Sigmoid colon (tissue), 6 donors: ENCODE measurements at regions not wholly inside any gene's neighbourhood (a gene's known extent, or its start where the extent isn't known, plus 50 kb on each side); places are given as distances from the start of the nearest gene placed in this dataset.

Source experiments
- DNase-seq: peaks from one replicate; pipeline ENCODE4 v3.0.0-alpha.2; 2019
- H3K27ac ChIP-seq, 4 donors: fragments of 200-600 bp; sonication (generic); one replicate each; pipeline ENCODE4 v1.5.1; 2016 to 2019; ENCODE audit warnings: mild to moderate bottlenecking in 1 of 4
- H3K27me3 ChIP-seq, 3 donors: fragments of 200-600 bp; sonication (generic); one replicate each; pipeline ENCODE4 v1.5.1; 2019; ENCODE audit warnings: mild to moderate bottlenecking in 1 of 3
- H3K36me3 ChIP-seq, 4 donors: fragments of 200-600 bp; sonication (generic); one replicate each; pipeline ENCODE4 v1.5.1; 2016 to 2019
- H3K4me1 ChIP-seq, 4 donors: fragments of 200-600 bp; sonication (generic); one replicate each; pipeline ENCODE4 v1.5.1; 2017 to 2019
- H3K4me3 ChIP-seq, 4 donors: fragments of 200-600 bp; sonication (generic); one replicate each; pipeline ENCODE4 v1.5.1; 2017 to 2019; ENCODE audit warnings: mild to moderate bottlenecking in 2 of 4, moderate library complexity in 1 of 4
- H3K9me3 ChIP-seq, 4 donors: fragments of 200-600 bp in 3 of 4; sonication (generic) in 3 of 4; one replicate each; pipeline versions ENCODE4 v1.5.1 to v1.6.1; 2013 to 2019
- EP300 ChIP-seq, 4 donors: sonication (generic); formaldehyde crosslinking; IDR thresholded peaks; one replicate each; pipeline ENCODE4 v1.6.1; 2017; ENCODE audit warnings: antibody characterized with exemption in 4 of 4
- POLR2A ChIP-seq, 2 donors: fragments of 450-650 bp; IDR thresholded peaks; one replicate each; pipeline ENCODE4 v1.6.1; 2016; ENCODE audit warnings: antibody characterized with exemption in 2 of 2, mild to moderate bottlenecking in 2 of 2, moderate library complexity in 2 of 2
- POLR2AphosphoS5 ChIP-seq, 4 donors: sonication (generic); formaldehyde crosslinking; IDR thresholded peaks; one replicate each; pipeline ENCODE4 v1.6.1; 2017; ENCODE audit warnings: antibody characterized with exemption in 4 of 4
- WGBS, 2 donors: extraction: QIAGEN DNeasy Blood & Tissue Kit; methylation state at CpG; one replicate each; pipeline ENCODE4 v1.1.7; 2013; 5-methylcytosine and 5-hydroxymethylcytosine counted together
- intact Hi-C: fragments of 100-400 bp; cut with DNase I; formaldehyde crosslinking; loops from one replicate; pipeline ENCODE4 v1.15.1; 2023
- TF ChIP-seq, protein P1 (sequence below), 4 experiments: fragments of 450-650 bp in 3 of 4; fragments of 200-600 bp in 1 of 4; IDR thresholded peaks; one replicate each; pipeline ENCODE4 v1.5.1; 2016 to 2019; ENCODE audit warnings: antibody characterized with exemption in 4 of 4, mild to moderate bottlenecking in 3 of 4, moderate library complexity in 2 of 4
- donor health status: healthy with polysubstance abuse.
- donor health status: healthy.

- Histone ChIP-seq H3K4me3 (no peak overlapping the region), H3K4me1 (no peaks in the 10 kb centered on the region), H3K27ac (no peak overlapping the region), H3K27me3 (no peaks in the 10 kb centered on the region), H3K9me3 (no peaks in the 10 kb centered on the region), H3K36me3 (no peaks in the 10 kb centered on the region)
- no peak for DNase-seq
- TF ChIP-seq POLR2AphosphoS5 (IDR thresholded peaks at IDR 0.05) (no peak), POLR2A (IDR thresholded peaks at IDR 0.05) (no peak), EP300 (IDR thresholded peaks at IDR 0.05) (no peak)
- TF ChIP-seq, protein P1, sequence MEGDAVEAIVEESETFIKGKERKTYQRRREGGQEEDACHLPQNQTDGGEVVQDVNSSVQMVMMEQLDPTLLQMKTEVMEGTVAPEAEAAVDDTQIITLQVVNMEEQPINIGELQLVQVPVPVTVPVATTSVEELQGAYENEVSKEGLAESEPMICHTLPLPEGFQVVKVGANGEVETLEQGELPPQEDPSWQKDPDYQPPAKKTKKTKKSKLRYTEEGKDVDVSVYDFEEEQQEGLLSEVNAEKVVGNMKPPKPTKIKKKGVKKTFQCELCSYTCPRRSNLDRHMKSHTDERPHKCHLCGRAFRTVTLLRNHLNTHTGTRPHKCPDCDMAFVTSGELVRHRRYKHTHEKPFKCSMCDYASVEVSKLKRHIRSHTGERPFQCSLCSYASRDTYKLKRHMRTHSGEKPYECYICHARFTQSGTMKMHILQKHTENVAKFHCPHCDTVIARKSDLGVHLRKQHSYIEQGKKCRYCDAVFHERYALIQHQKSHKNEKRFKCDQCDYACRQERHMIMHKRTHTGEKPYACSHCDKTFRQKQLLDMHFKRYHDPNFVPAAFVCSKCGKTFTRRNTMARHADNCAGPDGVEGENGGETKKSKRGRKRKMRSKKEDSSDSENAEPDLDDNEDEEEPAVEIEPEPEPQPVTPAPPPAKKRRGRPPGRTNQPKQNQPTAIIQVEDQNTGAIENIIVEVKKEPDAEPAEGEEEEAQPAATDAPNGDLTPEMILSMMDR (IDR thresholded peaks at IDR 0.05): no peak
- intact Hi-C loops: no loop called here
- WGBS, 2 donors: 21 to 39% methylated on average over 1 of the region's 1 CpG
Measured at GRCh38 chr4:121219227-121219626, 55.1 kb upstream of the TNIP3 start.

DNA sequence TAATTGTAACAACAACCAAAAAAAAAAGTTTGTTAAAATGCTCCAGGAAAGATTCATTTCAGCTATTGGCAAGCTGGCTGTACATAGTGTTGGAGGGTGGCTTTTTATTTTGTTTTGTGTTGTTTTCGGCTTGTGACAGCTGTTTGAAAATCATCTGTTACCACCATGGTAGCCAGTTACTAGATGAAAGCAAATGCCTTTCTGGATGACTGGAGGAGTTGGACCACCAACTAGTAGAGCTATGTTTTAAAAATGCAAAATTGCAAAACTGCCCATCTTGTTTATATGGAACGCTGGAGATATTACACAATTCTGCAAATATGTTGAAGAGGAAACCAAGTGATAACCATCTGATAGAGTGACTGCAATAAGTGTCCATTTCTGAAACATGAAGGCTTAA lies 53.2 kb upstream of the TNIP3 start:
- H3K27ac ChIP-seq: no peak overlapping the region
- intact Hi-C loops: no loop called here
- DNase-seq: no peak
- no peak overlapping the region for H3K4me3 ChIP-seq
- no peaks in the 10 kb centered on the region for H3K4me1 ChIP-seq
- TF ChIP-seq POLR2A (IDR thresholded peaks at IDR 0.05) (no peak), EP300 (IDR thresholded peaks at IDR 0.05) (no peak), POLR2AphosphoS5 (IDR thresholded peaks at IDR 0.05) (no peak)
- TF ChIP-seq, protein P1 (IDR thresholded peaks at IDR 0.05): no peak
- no peaks in the 10 kb centered on the region for H3K27me3 ChIP-seq
- H3K36me3 ChIP-seq: no peaks in the 10 kb centered on the region
- H3K9me3 ChIP-seq: no peaks in the 10 kb centered on the region
- whole genome bisulfite sequencing, 2 donors: 77 to 85% methylated on average over 2 of the region's 2 CpGs

GRCh38 chr4:121216461-121216860 lies 52.3 kb upstream of the TNIP3 start:
- Histone ChIP-seq H3K9me3 (no peaks in the 10 kb centered on the region), H3K4me3 (no peak overlapping the region), H3K4me1 (no peaks in the 10 kb centered on the region), H3K27me3 (no peaks in the 10 kb centered on the region), H3K36me3 (no peaks in the 10 kb centered on the region), H3K27ac (no peak overlapping the region)
- intact Hi-C loops: no loop called here
- no peak for TF ChIP-seq POLR2AphosphoS5 (IDR thresholded peaks at IDR 0.05)
- TF ChIP-seq POLR2A (IDR thresholded peaks at IDR 0.05): no peak
- TF ChIP-seq, protein P1 (IDR thresholded peaks at IDR 0.05): no peak
- TF ChIP-seq EP300 (IDR thresholded peaks at IDR 0.05): no peak
- 77 to 88% methylated on average over 3 of the region's 3 CpGs for WGBS, 2 donors
- no peak for DNase-seq

GRCh38 chr4:121213940-121214339 lies 49.8 kb upstream of the TNIP3 start:
- no peak overlapping the region for H3K27ac ChIP-seq
- TF ChIP-seq EP300 (IDR thresholded peaks at IDR 0.05) (no peak), POLR2A (IDR thresholded peaks at IDR 0.05) (no peak), POLR2AphosphoS5 (IDR thresholded peaks at IDR 0.05) (no peak)
- TF ChIP-seq, protein P1 (IDR thresholded peaks at IDR 0.05): no peak
- H3K9me3 ChIP-seq: no peaks in the 10 kb centered on the region
- H3K36me3 ChIP-seq: no peaks in the 10 kb centered on the region
- no peak overlapping the region for H3K4me3 ChIP-seq
- H3K27me3 ChIP-seq: no peaks in the 10 kb centered on the region
- no peak for DNase-seq
- H3K4me1 ChIP-seq: no peaks in the 10 kb centered on the region
- intact Hi-C loops: no loop called here
- 90 to 95% methylated on average over 7 of the region's 7 CpGs for WGBS, 2 donors
